Left ventricle myocardium superior (tissue), 1 donor: ENCODE measurements at regions not wholly inside any gene's neighbourhood (a gene's known extent, or its start where the extent isn't known, plus 50 kb on each side); places are given as distances from the start of the nearest gene placed in this dataset.
"Not testable (repeated sequence)": the region's sequence is repeated elsewhere in the genome, so short reads cannot be mapped to it uniquely, and the experiment has no call there.

Experiments
- ATAC-seq: fragments of 200-7000 bp; cut with Tn5 transposase; one replicate; pipeline ENCODE4 v1.9.1; 2020; ENCODE audit warnings: mild to moderate bottlenecking, moderate library complexity
- DNase-seq: peaks from one replicate; pipeline ENCODE4 v3.0.0-alpha.2; 2020
- intact Hi-C: fragments of 100-400 bp; cut with micrococcal nuclease; formaldehyde crosslinking; loops from one replicate; pipeline ENCODE4 v1.11.0; 2022
- donor health status: DM: no; HTN: yes; CAD: no; lungs with severe emphysema.

GRCh38 chr4:179066254-179066653 is 1624.0 kb upstream of the AGA start:
- ATAC-seq, DNase-seq, intact Hi-C loops: not testable (repeated sequence)

GRCh38 chr4:179071131-179071530 is 1628.9 kb upstream of the AGA start:
- DNase-seq (no peak), ATAC-seq (no peak)
- intact Hi-C loops, result no loop called here

- intact Hi-C loops, result no loop called here
- no peak for ATAC-seq
- no peak for DNase-seq
These were observed 1634.6 kb upstream of the AGA start for GRCh38 chr4:179076865-179077264.

GRCh38 chr4:179095585-179096221 is 1653.5 kb upstream of the AGA start:
- intact Hi-C loops, result no loop called here
- ATAC-seq (no peak), DNase-seq (no peak)

- ATAC-seq (no peak), DNase-seq (no peak)
- intact Hi-C loops, result no loop called here
These were observed 1655.5 kb upstream of the AGA start for GRCh38 chr4:179097741-179098140.

- DNase-seq, result no peak
- no peak for ATAC-seq
- intact Hi-C loops, result no loop called here
These were observed 1668.1 kb upstream of the AGA start for GRCh38 chr4:179110356-179110755.

- DNase-seq, result no peak
- intact Hi-C loops, result no loop called here
- no peak for ATAC-seq
These were observed 1668.6 kb upstream of the AGA start for GRCh38 chr4:179110816-179111215.

GRCh38 chr4:179112441-179113170 is 1670.4 kb upstream of the AGA start:
- no peak for DNase-seq
- intact Hi-C loops, result no loop called here
- ATAC-seq, result no peak

- ATAC-seq (no peak), DNase-seq (no peak)
- intact Hi-C loops, result no loop called here
These were observed 1672.4 kb upstream of the AGA start for GRCh38 chr4:179114615-179115014.

- intact Hi-C loops, result no loop called here
- no peak for ATAC-seq
- DNase-seq, result no peak
These were observed 1673.8 kb upstream of the AGA start for GRCh38 chr4:179116011-179116410.

GRCh38 chr4:179116581-179116980 is 1674.3 kb upstream of the AGA start:
- intact Hi-C loops, result no loop called here
- no peak for ATAC-seq
- no peak for DNase-seq

GRCh38 chr4:179123084-179123483 is 1680.8 kb upstream of the AGA start:
- ATAC-seq, result no peak
- intact Hi-C loops, result no loop called here

GRCh38 chr4:179124419-179124818 is 1682.2 kb upstream of the AGA start:
- ATAC-seq (no peak), DNase-seq (no peak)
- intact Hi-C loops, result no loop called here

More at GRCh38 chr4:179123084-179123483, 1680.8 kb upstream of the AGA start:
- DNase-seq, result no peak

- intact Hi-C loops, result no loop called here
- DNase-seq (no peak), ATAC-seq (no peak)
These were observed 1682.7 kb upstream of the AGA start for GRCh38 chr4:179124957-179125356.

- no peak for ATAC-seq
- intact Hi-C loops, result no loop called here
- no peak for DNase-seq
These were observed 1683.6 kb upstream of the AGA start for GRCh38 chr4:179125870-179126269.

GRCh38 chr4:179128299-179128698 is 1686.1 kb upstream of the AGA start:
- intact Hi-C loops, result no loop called here

GRCh38 chr4:179130122-179130714 is 1688.0 kb upstream of the AGA start:
- intact Hi-C loops, result no loop called here
- DNase-seq, result no peak
- no peak for ATAC-seq

More at GRCh38 chr4:179128299-179128698, 1686.1 kb upstream of the AGA start:
- ATAC-seq, result no peak
- no peak for DNase-seq

GRCh38 chr4:179145746-179146525 is 1703.7 kb upstream of the AGA start:
- ATAC-seq, result no peak
- intact Hi-C loops, result no loop called here
- DNase-seq, result no peak

GRCh38 chr4:179151770-179152169 is 1709.5 kb upstream of the AGA start:
- intact Hi-C loops, result no loop called here
- ATAC-seq, result no peak
- DNase-seq, result no peak

- intact Hi-C loops, result no loop called here
- ATAC-seq (no peak), DNase-seq (no peak)
These were observed 1720.9 kb upstream of the AGA start for GRCh38 chr4:179163147-179163546.
